HepG2 (cell line): ENCODE measurements at regions not wholly inside any gene's neighbourhood (a gene's known extent, or its start where the extent isn't known, plus 50 kb on each side); places are given as distances from the start of the nearest gene placed in this dataset.
A peak's percentile ranks its signal among the peaks of the same experiment; 100 is the strongest.

Source experiments
- BCL6 ChIP-seq: IDR thresholded peaks from 2 replicates; pipeline ENCODE4 v1.6.1; 2016; ENCODE audit warnings: missing genetic modification reagents, missing compliant biosample characterization
- BORCS8-MEF2B ChIP-seq: sonication (generic); formaldehyde crosslinking; IDR thresholded peaks from 2 replicates; pipeline ENCODE4 v1.8.0; 2022; ENCODE audit warnings: mild to moderate bottlenecking, missing genetic modification reagents
- ELF1 ChIP-seq: sonication (generic); formaldehyde crosslinking; IDR thresholded peaks from 2 replicates; pipeline ENCODE4 v1.4.0; 2020; ENCODE audit warnings: missing genetic modification reagents
- FOXO1 ChIP-seq: sonication (generic); formaldehyde crosslinking; IDR thresholded peaks from 2 replicates; pipeline ENCODE4 v1.4.0; 2020; ENCODE audit warnings: missing genetic modification reagents
- GABPA ChIP-seq, 2 experiments: IDR thresholded peaks; 2 replicates each; pipeline ENCODE4 v1.6.1; 2011 to 2016; ENCODE audit warnings: low read depth in 2 of 2, low read length in 1 of 2, missing biosample characterization in 1 of 2, missing genetic modification characterization in 1 of 2
- IRF2 ChIP-seq: IDR thresholded peaks from 2 replicates; pipeline ENCODE4 v1.6.1; 2018; ENCODE audit warnings: missing genetic modification reagents, missing compliant biosample characterization
- MYPOP ChIP-seq: sonication (generic); formaldehyde crosslinking; IDR thresholded peaks from 2 replicates; pipeline ENCODE4 v1.8.1; 2023; ENCODE audit warnings: mild to moderate bottlenecking, moderate library complexity, missing genetic modification reagents
- NFE2L2 ChIP-seq: fragments of 150-350 bp; IDR thresholded peaks from 2 replicates; pipeline ENCODE4 v1.6.1; 2014; ENCODE audit warnings: low read length
- RORA ChIP-seq: sonication (generic); formaldehyde crosslinking; IDR thresholded peaks from 2 replicates; pipeline ENCODE4 v1.5.0; 2020; ENCODE audit warnings: mild to moderate bottlenecking, missing genetic modification reagents, moderate library complexity
- SIN3B ChIP-seq: fragments of 150-350 bp; IDR thresholded peaks from 2 replicates; pipeline ENCODE4 v1.6.1; 2014; ENCODE audit warnings: low read length
- SKI ChIP-seq: fragments of 450-650 bp; IDR thresholded peaks from one replicate; pipeline ENCODE4 v1.6.1; 2018; ENCODE audit warnings: mild to moderate bottlenecking; ENCODE audit not compliant: partially characterized antibody
- ZKSCAN8 ChIP-seq: IDR thresholded peaks from 2 replicates; pipeline ENCODE4 v1.6.1; 2016; ENCODE audit warnings: borderline replicate concordance, missing genetic modification reagents, missing compliant biosample characterization
- ZNF142 ChIP-seq: sonication (generic); formaldehyde crosslinking; IDR thresholded peaks from 2 replicates; pipeline ENCODE4 v1.4.0; 2020; ENCODE audit warnings: missing genetic modification reagents
- ZNF18 ChIP-seq: sonication (generic); formaldehyde crosslinking; IDR thresholded peaks from 2 replicates; pipeline ENCODE4 v1.8.0; 2022; ENCODE audit warnings: mild to moderate bottlenecking, missing genetic modification reagents; ENCODE audit not compliant: insufficient replicate concordance
- ZNF275 ChIP-seq: sonication (generic); formaldehyde crosslinking; IDR thresholded peaks from 2 replicates; pipeline ENCODE4 v1.8.0; 2022; ENCODE audit warnings: missing genetic modification reagents, mild to moderate bottlenecking, inconsistent platforms, borderline replicate concordance
- ZNF431 ChIP-seq: sonication (generic); formaldehyde crosslinking; IDR thresholded peaks from 2 replicates; pipeline ENCODE4 v1.9.0; 2022; ENCODE audit warnings: missing genetic modification reagents, low read depth, mild to moderate bottlenecking, borderline replicate concordance
- ZNF713 ChIP-seq: sonication (generic); formaldehyde crosslinking; IDR thresholded peaks from 2 replicates; pipeline ENCODE4 v1.4.0; 2020; ENCODE audit warnings: mild to moderate bottlenecking, missing genetic modification reagents
- ZNF766 ChIP-seq: sonication (generic); formaldehyde crosslinking; IDR thresholded peaks from 2 replicates; pipeline ENCODE4 v1.5.0; 2020; ENCODE audit warnings: missing genetic modification reagents, borderline replicate concordance
- ZNF772 ChIP-seq: sonication (generic); formaldehyde crosslinking; IDR thresholded peaks from 2 replicates; pipeline ENCODE4 v1.5.0; 2020; ENCODE audit warnings: mild to moderate bottlenecking, missing genetic modification reagents

- peak; percentile 42; the same call in 1 of the 2 replicates for TF ChIP-seq ZNF142 (CRISPR knock-in tag)
- TF ChIP-seq MYPOP (CRISPR knock-in tag) = no peak
- no peak for TF ChIP-seq ZNF18 (CRISPR knock-in tag)
- peak; percentile 74 for TF ChIP-seq ZNF772 (CRISPR knock-in tag)
- no peak for TF ChIP-seq ZKSCAN8 (CRISPR knock-in tag)
- TF ChIP-seq BORCS8-MEF2B = no peak
- no peak for TF ChIP-seq ZNF275 (CRISPR knock-in tag)
- TF ChIP-seq IRF2 (CRISPR knock-in tag) = no peak
- no peak for TF ChIP-seq RORA (CRISPR knock-in tag)
- no peak for TF ChIP-seq ZNF431 (CRISPR knock-in tag)
- TF ChIP-seq ZNF766 = no peak
- no peak for TF ChIP-seq ZNF713 (CRISPR knock-in tag)
- TF ChIP-seq FOXO1 (CRISPR knock-in tag) = peak; percentile 15; the same call in 1 of the 2 replicates
- no peak for TF ChIP-seq BCL6 (CRISPR knock-in tag)
- no peak for TF ChIP-seq NFE2L2
- 0 out of 2 replicates have a peak, but pooled peaks have one; percentile 15 for TF ChIP-seq ELF1
- no peak for TF ChIP-seq SKI
- no peak for TF ChIP-seq SIN3B
- no peak for TF ChIP-seq GABPA (IDR thresholded peaks at IDR 0.05; ENCODE audit: low read depth, low read length)
- no peak for TF ChIP-seq GABPA (CRISPR knock-in tag; IDR thresholded peaks at IDR 0.05; ENCODE audit: low read depth)
Observed at GRCh38 chr1:224503161-224504118, 68.8 kb upstream of the WDR26 start (continued).
